BJ (cell line): ENCODE measurements at regions not wholly inside any gene's neighbourhood (a gene's known extent, or its start where the extent isn't known, plus 50 kb on each side); places are given as distances from the start of the nearest gene placed in this dataset.

Experiments
- CTCF ChIA-PET: fragments of 350-600 bp; formaldehyde crosslinking; extraction: SDS; loops from one replicate; lab custom pipeline; 2021; ENCODE audit warnings: antibody characterized with exemption, inconsistent platforms; lab: Yijun Ruan, JAX
- POLR2A ChIA-PET: fragments of 300-600 bp; sonication (Branson Sonifier 250); formaldehyde crosslinking; extraction: SDS; loops from one replicate; lab custom pipeline; 2021; ENCODE audit warnings: antibody characterized with exemption; lab: Charles Lee
- DNase-seq: peaks from one replicate; pipeline ENCODE4 v3.0.0-alpha.2; 2011; ENCODE audit warnings: low read depth
- H3K27me3 ChIP-seq: 2 replicates; pipeline ENCODE4 v1.6.0; 2011; ENCODE audit warnings: low read length; ENCODE audit not compliant: control insufficient read depth, insufficient read depth
- H3K36me3 ChIP-seq: 2 replicates; pipeline ENCODE4 v1.5.1; 2011; ENCODE audit warnings: low read length; ENCODE audit not compliant: control insufficient read depth, insufficient read depth
- H3K4me3 ChIP-seq: 2 replicates; pipeline ENCODE4 v1.5.1; 2011; ENCODE audit warnings: low read depth, mild to moderate bottlenecking, control low read depth, low read length
- TF ChIP-seq, protein P1 (sequence below): IDR thresholded peaks from 2 replicates; pipeline ENCODE4 v1.5.1; 2011; ENCODE audit warnings: low read depth, mild to moderate bottlenecking, control low read depth, inconsistent platforms, low read length, moderate library complexity; ENCODE audit not compliant: insufficient read depth

DNA sequence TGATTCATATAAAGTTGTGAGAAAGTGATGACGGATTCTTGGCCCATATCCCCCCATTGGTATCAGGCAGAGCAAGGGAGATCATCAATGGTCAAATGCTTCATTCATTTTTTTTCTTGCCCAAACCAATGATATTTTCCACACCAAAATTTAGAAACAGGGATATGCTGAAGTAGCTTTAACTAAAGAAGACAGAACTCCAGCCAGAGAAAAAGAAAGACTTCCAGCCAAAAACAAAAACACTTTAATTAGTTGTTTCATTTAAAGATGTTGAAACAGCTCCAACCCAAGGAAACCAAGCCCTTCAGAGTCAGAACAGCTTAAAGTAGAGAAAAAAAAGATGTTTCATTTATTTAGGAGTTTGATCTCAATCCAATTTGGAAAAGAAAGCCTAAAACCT is 358.9 kb upstream of the NBEA start:
- ChIA-PET POLR2A (no interaction called here), CTCF (no interaction called here)
- no peak for DNase-seq
- Histone ChIP-seq H3K36me3 (no peaks in the 10 kb centered on the region), H3K4me3 (no peak overlapping the region), H3K27me3 (no peaks in the 10 kb centered on the region)
- TF ChIP-seq, protein P1, sequence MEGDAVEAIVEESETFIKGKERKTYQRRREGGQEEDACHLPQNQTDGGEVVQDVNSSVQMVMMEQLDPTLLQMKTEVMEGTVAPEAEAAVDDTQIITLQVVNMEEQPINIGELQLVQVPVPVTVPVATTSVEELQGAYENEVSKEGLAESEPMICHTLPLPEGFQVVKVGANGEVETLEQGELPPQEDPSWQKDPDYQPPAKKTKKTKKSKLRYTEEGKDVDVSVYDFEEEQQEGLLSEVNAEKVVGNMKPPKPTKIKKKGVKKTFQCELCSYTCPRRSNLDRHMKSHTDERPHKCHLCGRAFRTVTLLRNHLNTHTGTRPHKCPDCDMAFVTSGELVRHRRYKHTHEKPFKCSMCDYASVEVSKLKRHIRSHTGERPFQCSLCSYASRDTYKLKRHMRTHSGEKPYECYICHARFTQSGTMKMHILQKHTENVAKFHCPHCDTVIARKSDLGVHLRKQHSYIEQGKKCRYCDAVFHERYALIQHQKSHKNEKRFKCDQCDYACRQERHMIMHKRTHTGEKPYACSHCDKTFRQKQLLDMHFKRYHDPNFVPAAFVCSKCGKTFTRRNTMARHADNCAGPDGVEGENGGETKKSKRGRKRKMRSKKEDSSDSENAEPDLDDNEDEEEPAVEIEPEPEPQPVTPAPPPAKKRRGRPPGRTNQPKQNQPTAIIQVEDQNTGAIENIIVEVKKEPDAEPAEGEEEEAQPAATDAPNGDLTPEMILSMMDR, result no peak

DNA sequence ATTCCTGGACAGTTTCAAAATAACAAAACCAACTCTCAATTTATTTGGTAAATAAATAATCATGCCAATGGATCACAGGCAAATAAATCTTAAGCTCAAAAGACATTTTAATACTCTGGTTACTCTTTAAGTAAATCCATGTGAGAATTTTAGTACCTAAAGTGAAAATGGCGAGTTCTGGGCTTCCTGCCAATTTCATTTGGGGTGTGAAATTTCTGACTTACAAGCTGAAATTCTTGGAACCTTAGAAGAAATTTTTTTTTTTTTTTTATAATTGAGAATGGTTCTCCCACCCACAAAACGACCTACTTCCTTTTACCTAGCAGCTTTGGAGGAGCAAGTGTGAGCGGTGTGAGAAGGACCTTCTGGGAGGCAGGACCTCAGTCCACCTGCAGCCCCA is 354.5 kb upstream of the NBEA start:
- TF ChIP-seq, protein P1, result no peak
- no peaks in the 10 kb centered on the region for H3K27me3 ChIP-seq
- ChIA-PET POLR2A (no interaction called here), CTCF (no interaction called here)
- H3K4me3 ChIP-seq, result no peak overlapping the region
- DNase-seq, result no peak
- no peaks in the 10 kb centered on the region for H3K36me3 ChIP-seq

DNA sequence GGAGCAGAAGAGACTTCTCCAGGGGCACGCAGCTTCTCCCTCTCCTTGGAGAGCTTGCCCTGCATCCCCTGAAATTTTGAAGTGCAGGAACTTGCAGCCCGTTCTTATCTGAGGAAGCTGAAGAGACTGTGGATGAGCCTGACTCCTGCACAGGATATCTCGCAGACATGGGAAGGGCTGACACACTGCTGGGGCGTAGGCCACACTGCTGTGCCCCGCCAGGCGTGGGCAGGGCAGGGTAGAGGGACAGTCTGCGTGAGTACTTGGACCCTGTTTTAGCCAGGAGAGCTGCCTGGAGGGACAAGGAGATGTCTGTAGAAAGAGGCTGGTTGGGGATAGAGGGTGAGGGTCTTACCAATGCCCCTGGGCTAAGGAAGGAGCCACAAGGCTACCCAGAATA is 353.7 kb upstream of the NBEA start:
- POLR2A ChIA-PET, result no interaction called here
- TF ChIP-seq, protein P1, result no peak
- no peaks in the 10 kb centered on the region for H3K27me3 ChIP-seq

DNA sequence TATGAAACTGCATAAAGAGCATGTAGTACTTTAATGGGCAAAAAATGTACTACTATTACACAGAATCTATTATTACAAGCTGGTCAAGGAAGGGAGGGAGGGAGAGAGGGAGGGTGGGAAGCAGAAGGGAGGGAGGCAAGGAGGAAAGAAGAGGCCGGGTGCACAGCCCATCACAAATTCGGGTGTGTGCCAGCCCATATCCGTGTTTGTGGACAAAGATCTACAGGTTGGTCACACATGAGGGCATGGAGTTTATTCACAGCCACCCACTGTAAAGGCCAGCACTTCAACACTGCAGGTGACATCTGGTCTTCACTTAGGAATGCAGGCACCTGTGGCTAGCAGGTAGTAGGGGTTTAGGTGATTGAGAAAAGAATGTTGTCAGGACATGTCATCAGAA is 352.5 kb upstream of the NBEA start:
- H3K4me3 ChIP-seq, result no peak overlapping the region
- no peak for DNase-seq
- ChIA-PET POLR2A (interaction anchor here (0.5 kb wide), 1 partner anchor 27 kb away, joined by 3 read pairs; no protein-coding TSS in a partner anchor), CTCF (interaction anchor here (0.8 to 1.1 kb wide), 2 partner anchors 11 to 13 kb away, joined by 3 to 5 read pairs; no protein-coding TSS in a partner anchor)
- TF ChIP-seq, protein P1, result no peak
- H3K27me3 ChIP-seq, result no peaks in the 10 kb centered on the region
- H3K36me3 ChIP-seq, result no peaks in the 10 kb centered on the region

More for the DNA sequence above, 353.7 kb upstream of the NBEA start:
- no peaks in the 10 kb centered on the region for H3K36me3 ChIP-seq
- no peak for DNase-seq
- no peak overlapping the region for H3K4me3 ChIP-seq
- CTCF ChIA-PET, result interaction anchor here (1.0 kb wide), 1 partner anchor 9 kb away, joined by 4 read pairs; no protein-coding TSS in a partner anchor

DNA sequence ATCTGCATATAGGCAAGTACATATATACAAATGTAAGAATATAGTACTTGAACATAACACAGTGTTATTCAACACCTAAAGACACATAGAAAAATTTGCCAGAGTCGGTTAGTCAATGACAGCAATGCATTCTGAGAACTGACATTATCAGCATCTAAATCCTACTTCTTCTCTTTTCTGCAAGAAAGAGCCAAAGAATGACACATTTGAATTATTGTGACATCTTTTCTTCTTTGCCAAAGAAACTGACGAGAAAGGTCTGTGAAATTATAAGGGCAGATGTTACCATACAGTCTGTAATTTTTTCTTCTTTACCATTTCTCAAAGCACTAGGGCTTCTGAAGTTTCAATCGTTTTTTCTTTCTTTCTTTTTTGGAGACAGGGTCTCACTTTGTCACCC is 350.9 kb upstream of the NBEA start:
- ChIA-PET CTCF (no interaction called here), POLR2A (no interaction called here)
- H3K27me3 ChIP-seq, result no peaks in the 10 kb centered on the region
- H3K36me3 ChIP-seq, result no peaks in the 10 kb centered on the region
- TF ChIP-seq, protein P1, result no peak
- no peak for DNase-seq
- no peak overlapping the region for H3K4me3 ChIP-seq
